AG08396 (cell line): ENCODE measurements at regions not wholly inside any gene's neighbourhood (a gene's known extent, or its start where the extent isn't known, plus 50 kb on each side); places are given as distances from the start of the nearest gene placed in this dataset.
"Not testable (repeated sequence)": the region's sequence is repeated elsewhere in the genome, so short reads cannot be mapped to it uniquely, and the experiment has no call there.

Experiments
- DNase-seq: peaks from one replicate; pipeline ENCODE4 v3.0.0; 2012; ENCODE audit warnings: low spot score, mixed read lengths

GRCh38 chr10:64416011-64416410 lies 894.8 kb downstream of the REEP3 start:
- DNase-seq = no peak

- no peak for DNase-seq
Measured at GRCh38 chr10:64419461-64419860, 898.3 kb downstream of the REEP3 start.

GRCh38 chr10:64426745-64427144 lies 905.5 kb downstream of the REEP3 start:
- no peak for DNase-seq

GRCh38 chr10:64430690-64431323 lies 909.6 kb downstream of the REEP3 start:
- no peak for DNase-seq

GRCh38 chr10:64441872-64442271 lies 920.7 kb downstream of the REEP3 start:
- DNase-seq = not testable (repeated sequence)

GRCh38 chr10:64444163-64444562 lies 923.0 kb downstream of the REEP3 start:
- DNase-seq = no peak

- DNase-seq = no peak
Measured at GRCh38 chr10:64444564-64444963, 923.4 kb downstream of the REEP3 start.

- DNase-seq = no peak
Measured at GRCh38 chr10:64449603-64450002, 928.4 kb downstream of the REEP3 start.

GRCh38 chr10:64450312-64450711 lies 929.1 kb downstream of the REEP3 start:
- DNase-seq = no peak

- no peak for DNase-seq
Measured at GRCh38 chr10:64454962-64455361, 933.8 kb downstream of the REEP3 start.

GRCh38 chr10:64458306-64458705 lies 937.1 kb downstream of the REEP3 start:
- DNase-seq = no peak

- DNase-seq = no peak
Measured at GRCh38 chr10:64463406-64463805, 942.2 kb downstream of the REEP3 start.

- DNase-seq = no peak
Measured at GRCh38 chr10:64465653-64466052, 944.5 kb downstream of the REEP3 start.

GRCh38 chr10:64468219-64468618 lies 947.0 kb downstream of the REEP3 start:
- DNase-seq = no peak

GRCh38 chr10:64476506-64476905 lies 955.3 kb downstream of the REEP3 start:
- no peak for DNase-seq

GRCh38 chr10:64477791-64478190 lies 956.6 kb downstream of the REEP3 start:
- DNase-seq = no peak

GRCh38 chr10:64484811-64485330 lies 963.7 kb downstream of the REEP3 start:
- DNase-seq = no peak

GRCh38 chr10:64486149-64486548 lies 964.9 kb downstream of the REEP3 start:
- DNase-seq = peak; percentile 2

- DNase-seq = no peak
Measured at GRCh38 chr10:64486901-64487300, 965.7 kb downstream of the REEP3 start.

GRCh38 chr10:64494901-64495300 lies 973.7 kb downstream of the REEP3 start:
- no peak for DNase-seq

GRCh38 chr10:64497306-64497705 lies 976.1 kb downstream of the REEP3 start:
- DNase-seq = no peak

GRCh38 chr10:64501807-64502206 lies 980.6 kb downstream of the REEP3 start:
- no peak for DNase-seq

GRCh38 chr10:64502936-64503335 lies 981.7 kb downstream of the REEP3 start:
- no peak for DNase-seq

GRCh38 chr10:64503429-64503828 lies 982.2 kb downstream of the REEP3 start:
- DNase-seq = no peak
